GM21576 (cell line): ENCODE measurements at regions not wholly inside any gene's neighbourhood (a gene's known extent, or its start where the extent isn't known, plus 50 kb on each side); places are given as distances from the start of the nearest gene placed in this dataset.

Experiments used
- ATAC-seq: cut with Tn5 transposase; IDR thresholded peaks from one replicate; pipeline ENCODE4 v1.9.1; 2021; ENCODE audit warnings: mild to moderate bottlenecking, moderate library complexity; ENCODE audit not compliant: unreplicated experiment

DNA sequence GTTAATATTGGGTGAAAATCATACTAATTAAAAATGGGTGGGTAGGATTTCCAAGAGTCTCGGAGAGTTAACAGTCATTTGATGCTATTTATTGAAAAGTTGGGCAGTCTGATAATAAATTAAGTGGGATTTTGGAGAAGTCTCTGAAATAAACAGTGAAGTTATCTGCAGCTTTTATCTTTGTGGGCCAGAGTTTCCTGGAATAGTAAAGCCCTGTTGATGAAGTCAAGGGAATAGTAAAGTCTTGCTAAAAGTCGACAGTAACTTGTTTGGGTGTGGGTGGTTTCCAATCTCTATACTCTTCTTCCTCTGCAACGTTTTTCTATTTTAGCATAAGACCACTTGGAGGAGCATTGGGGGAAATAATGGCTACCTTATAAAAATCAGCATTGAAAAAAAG lies 493.6 kb downstream of the EPM2A start:
- no peak for ATAC-seq

DNA sequence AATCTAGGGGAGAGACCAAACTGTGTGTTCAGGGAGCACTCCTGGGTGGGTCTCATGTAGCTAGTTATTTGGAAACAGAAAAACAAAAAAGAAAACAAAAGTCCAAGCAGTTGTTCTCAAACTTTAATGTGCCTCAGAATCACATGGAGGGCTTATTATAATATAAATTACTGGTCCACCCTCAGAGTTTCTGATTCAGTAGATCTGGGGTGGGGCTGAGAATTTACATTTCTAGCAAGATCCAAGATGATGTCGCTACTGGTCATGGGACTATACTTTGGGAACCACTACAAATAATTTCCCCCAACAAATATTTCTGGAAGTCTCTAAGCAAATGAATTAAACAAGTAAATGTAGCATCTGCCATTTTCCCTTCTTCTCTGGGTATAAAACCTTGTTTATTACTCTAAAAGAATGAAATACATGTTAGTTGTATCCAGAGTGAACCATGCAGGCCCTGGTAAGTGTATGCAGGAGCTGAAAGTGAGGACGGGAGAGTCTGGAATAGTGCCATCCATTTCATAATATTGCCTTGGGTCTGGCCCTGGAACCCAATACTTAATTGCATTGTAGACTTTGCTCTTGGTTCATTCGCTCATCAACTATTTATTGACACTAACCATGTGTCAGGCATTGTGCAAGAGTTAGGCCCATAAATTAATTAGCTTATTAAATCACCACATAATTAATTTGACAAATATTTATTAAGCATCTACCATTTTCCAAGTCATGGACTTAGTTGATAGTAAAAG lies 490.8 kb downstream of the EPM2A start:
- no peak for ATAC-seq

GRCh38 chr6:145245119-145245518 lies 490.2 kb downstream of the EPM2A start:
- no peak for ATAC-seq

DNA sequence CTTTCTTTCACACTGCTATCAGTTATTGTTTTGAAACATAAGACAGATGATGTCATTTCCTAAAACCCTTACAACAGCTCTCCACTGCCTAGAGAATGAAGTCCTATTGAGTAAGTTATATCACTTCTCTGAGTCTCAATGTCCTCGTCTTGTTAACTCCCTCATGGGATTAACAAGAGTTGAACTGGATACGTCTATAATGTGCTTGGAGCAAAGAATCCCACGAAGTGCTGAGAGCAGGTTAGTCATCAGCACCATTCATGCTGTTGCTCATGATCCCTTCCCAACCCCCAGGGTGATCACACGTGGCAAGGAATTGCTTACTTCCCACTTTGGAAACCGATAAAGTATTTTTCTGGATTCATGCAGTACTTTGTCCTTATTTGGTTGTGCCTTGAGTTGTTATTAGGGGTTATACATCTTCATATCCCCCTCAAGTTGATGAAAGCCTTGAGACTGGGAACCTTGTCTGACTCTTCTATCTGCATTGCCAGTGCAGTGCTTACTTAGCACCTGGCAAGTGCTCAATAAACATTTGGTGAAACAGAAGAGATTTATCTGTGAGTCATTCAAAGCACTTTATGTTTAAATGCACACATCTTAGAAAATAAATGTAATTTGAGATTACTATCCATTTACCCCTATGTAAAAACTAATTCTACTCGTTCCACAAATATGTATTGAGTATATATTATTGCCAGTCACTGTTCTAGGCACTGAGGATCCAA lies 487.5 kb downstream of the EPM2A start:
- ATAC-seq, result no peak

GRCh38 chr6:145250436-145250835 lies 484.9 kb downstream of the EPM2A start:
- no peak for ATAC-seq

DNA sequence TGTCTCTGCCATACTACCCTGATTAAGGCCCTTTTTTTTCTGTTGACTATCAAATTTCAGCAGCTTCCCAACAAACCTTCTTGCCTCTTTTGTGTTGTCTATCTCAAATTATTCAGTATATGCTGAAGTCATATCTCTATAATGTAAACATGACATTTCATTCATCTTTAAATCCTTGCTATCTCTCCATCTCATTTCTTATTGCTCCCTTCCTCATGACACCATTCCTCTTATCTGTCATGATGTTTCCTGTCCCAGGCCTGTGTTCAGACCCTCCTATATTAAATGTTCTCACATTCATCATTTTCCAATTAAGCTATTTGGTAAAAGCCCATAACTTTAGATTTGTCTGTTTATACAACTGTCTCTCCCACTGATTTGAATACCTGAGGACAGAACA lies 482.6 kb downstream of the EPM2A start:
- no peak for ATAC-seq

- ATAC-seq, result no peak
Measured at GRCh38 chr6:145254649-145255401, 480.5 kb downstream of the EPM2A start.

DNA sequence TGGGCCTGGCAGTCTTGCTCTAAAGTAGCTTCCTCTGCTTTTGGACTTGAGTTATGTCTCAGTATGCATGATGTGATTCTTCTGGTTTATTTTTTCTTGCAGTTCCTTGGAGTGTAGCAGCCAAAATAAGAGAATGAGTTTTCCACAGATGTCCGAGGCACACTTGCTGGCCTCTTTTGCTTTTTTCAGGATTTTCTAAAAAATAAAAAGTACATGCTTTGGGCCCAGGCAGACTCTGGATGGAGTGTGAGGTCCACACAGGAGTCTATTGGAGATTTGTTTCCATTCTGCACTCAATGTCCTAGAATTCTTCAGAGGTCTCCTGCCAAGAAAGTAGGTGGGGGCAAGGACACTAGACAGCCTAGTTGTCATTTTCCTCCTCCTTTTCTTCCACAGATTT lies 477.6 kb downstream of the EPM2A start:
- ATAC-seq, result no peak

- no peak for ATAC-seq
Measured at GRCh38 chr6:145258122-145258521, 477.2 kb downstream of the EPM2A start.

- ATAC-seq, result no peak
Measured at GRCh38 chr6:145260484-145261175, 474.7 kb downstream of the EPM2A start.

DNA sequence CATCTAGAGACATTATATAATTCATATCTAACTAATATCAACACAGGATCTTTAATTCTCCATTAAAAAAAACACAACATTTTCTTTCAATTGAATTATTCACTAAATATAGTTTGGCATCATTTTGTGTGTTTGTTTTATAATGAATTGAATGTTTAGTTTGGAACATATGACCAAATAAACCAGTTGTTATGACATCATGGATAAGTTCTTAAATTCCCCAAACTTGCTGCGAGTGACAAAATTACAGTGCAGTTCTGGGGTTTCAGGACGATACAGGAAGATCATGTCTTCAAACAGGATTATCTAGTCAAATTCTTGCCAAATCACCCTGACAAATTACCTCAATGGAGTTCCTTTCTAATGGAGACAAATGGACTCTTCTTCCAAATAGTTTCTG lies 473.6 kb downstream of the EPM2A start:
- no peak for ATAC-seq

- ATAC-seq, result no peak
Measured at GRCh38 chr6:145262771-145263170, 472.5 kb downstream of the EPM2A start.

DNA sequence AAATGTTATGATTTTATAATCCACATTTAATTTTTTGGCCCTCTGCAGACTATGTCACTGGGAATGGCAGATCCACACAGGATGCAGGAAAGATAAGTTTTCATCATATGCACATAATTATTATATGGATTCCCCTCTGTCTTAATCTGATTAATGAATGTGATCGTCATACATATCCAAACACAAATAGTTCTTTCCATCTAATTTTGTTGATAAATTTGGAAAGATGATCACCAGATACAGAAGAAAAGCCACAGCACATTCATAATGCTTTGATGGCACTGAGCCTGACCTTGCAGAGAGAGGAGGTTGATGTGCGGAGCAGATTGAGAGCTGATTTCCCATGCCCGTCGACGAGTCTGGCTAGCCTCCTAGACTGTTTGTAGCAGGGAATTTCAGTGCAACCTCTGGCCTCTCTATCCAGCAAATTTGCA lies 471.5 kb downstream of the EPM2A start:
- no peak for ATAC-seq

DNA sequence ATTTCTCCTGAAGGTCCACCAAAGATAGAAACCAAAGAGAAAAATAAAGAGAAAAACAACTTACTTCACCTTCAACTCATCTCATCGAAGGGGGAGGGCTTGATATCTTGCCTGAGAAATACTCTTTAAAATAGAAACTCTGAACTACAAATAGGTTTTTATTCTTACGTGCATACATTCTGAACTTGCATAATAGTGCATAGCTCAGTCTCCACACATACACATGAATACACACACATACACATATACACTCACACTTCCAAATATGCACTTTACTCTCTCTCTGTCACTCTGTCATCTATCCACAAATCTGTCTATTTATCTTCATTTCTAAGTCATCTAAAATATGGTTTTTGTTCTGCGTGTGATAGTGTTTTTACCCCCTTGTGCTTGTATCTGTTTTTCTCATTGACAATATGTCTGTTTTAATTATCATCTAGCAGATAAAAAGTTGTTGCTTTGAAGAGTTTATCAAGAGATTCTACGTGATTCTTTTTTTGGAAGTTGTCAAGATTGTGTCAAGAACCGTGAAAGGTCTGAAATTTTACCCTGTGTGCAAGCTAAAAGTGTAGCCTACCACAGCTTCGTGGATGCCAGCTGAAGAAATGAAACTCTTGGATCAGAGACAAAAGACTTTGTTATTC lies 468.8 kb downstream of the EPM2A start:
- no peak for ATAC-seq

GRCh38 chr6:145267076-145267867 lies 468.0 kb downstream of the EPM2A start:
- no peak for ATAC-seq

- no peak for ATAC-seq
Measured at GRCh38 chr6:145270464-145270863, 464.9 kb downstream of the EPM2A start.

- ATAC-seq, result no peak
Measured at GRCh38 chr6:145271040-145271439, 464.3 kb downstream of the EPM2A start.

GRCh38 chr6:145271577-145271976 lies 463.7 kb downstream of the EPM2A start:
- ATAC-seq, result no peak

- no peak for ATAC-seq
Measured at GRCh38 chr6:145272246-145272645, 463.1 kb downstream of the EPM2A start.

- no peak for ATAC-seq
Measured at GRCh38 chr6:145273136-145273535, 462.2 kb downstream of the EPM2A start.
